ENCODE measurements at regions not wholly inside any gene's neighbourhood (a gene's known extent, or its start where the extent isn't known, plus 50 kb on each side); places are given as distances from the start of the nearest gene placed in this dataset.

GRCh38 chr4:20462426-20463175 lies 210.9 kb downstream of the SLIT2 start:
- H3K9me3 Mint-ChIP-seq (ENCODE audit: unreplicated experiment): no peaks in the 10 kb centered on the region
- no peak overlapping the region for H3K27ac Mint-ChIP-seq (ENCODE audit: unreplicated experiment)
- TF ChIP-seq CTCF (IDR thresholded peaks at IDR 0.05; ENCODE audit: partially characterized antibody, unreplicated experiment): no peak
- no peaks in the 10 kb centered on the region for H3K27me3 Mint-ChIP-seq (ENCODE audit: unreplicated experiment)
- H3K4me1 Mint-ChIP-seq (ENCODE audit: low read depth, unreplicated experiment): no peaks in the 10 kb centered on the region
- no peak overlapping the region for H3K4me3 Mint-ChIP-seq (ENCODE audit: unreplicated experiment)
- no peaks in the 10 kb centered on the region for H3K36me3 Mint-ChIP-seq (ENCODE audit: unreplicated experiment)
- DNase-seq: no peak

GRCh38 chr4:20463176-20463430 lies 211.4 kb downstream of the SLIT2 start:
- no peaks in the 10 kb centered on the region for H3K27me3 Mint-ChIP-seq (ENCODE audit: unreplicated experiment)
- H3K4me3 Mint-ChIP-seq (ENCODE audit: unreplicated experiment): no peak overlapping the region
- no peaks in the 10 kb centered on the region for H3K9me3 Mint-ChIP-seq (ENCODE audit: unreplicated experiment)
- no peak for DNase-seq
- H3K36me3 Mint-ChIP-seq (ENCODE audit: unreplicated experiment): no peaks in the 10 kb centered on the region
- no peaks in the 10 kb centered on the region for H3K4me1 Mint-ChIP-seq (ENCODE audit: low read depth, unreplicated experiment)
- TF ChIP-seq CTCF (IDR thresholded peaks at IDR 0.05; ENCODE audit: partially characterized antibody, unreplicated experiment): no peak
- H3K27ac Mint-ChIP-seq (ENCODE audit: unreplicated experiment): no peak overlapping the region

DNA sequence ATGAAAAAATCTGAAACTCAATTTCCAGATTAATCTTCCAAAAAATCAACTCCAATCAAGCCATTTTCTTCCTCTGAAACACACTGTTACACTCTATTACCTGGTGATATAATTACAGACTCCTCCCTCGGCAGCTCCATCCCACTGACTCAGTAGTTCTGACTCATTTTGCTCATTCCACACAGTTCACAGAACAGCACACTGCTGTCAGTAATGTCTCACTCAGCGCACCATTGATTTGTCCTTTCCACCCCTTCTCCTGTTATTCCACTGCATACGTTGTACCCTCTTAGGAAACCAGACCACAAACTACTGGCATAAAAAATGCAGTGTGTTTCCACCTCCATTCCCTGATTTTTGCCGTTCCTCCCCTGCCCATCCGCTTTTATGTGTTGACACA lies 212.7 kb downstream of the SLIT2 start:
- no peak for TF ChIP-seq CTCF (IDR thresholded peaks at IDR 0.05; ENCODE audit: partially characterized antibody, unreplicated experiment)
- Mint-ChIP-seq H3K27ac (ENCODE audit: unreplicated experiment) (no peak overlapping the region), H3K4me3 (ENCODE audit: unreplicated experiment) (no peak overlapping the region), H3K4me1 (ENCODE audit: low read depth, unreplicated experiment) (no peaks in the 10 kb centered on the region), H3K27me3 (ENCODE audit: unreplicated experiment) (no peaks in the 10 kb centered on the region), H3K36me3 (ENCODE audit: unreplicated experiment) (no peaks in the 10 kb centered on the region), H3K9me3 (ENCODE audit: unreplicated experiment) (no peaks in the 10 kb centered on the region)
- no peak for DNase-seq

GRCh38 chr4:20474119-20474518 lies 222.4 kb downstream of the SLIT2 start:
- Mint-ChIP-seq H3K4me3 (ENCODE audit: unreplicated experiment) (no peak overlapping the region), H3K27me3 (ENCODE audit: unreplicated experiment) (peaks cover 2% of the 10 kb centered on the region), H3K4me1 (ENCODE audit: low read depth, unreplicated experiment) (no peaks in the 10 kb centered on the region), H3K36me3 (ENCODE audit: unreplicated experiment) (no peaks in the 10 kb centered on the region), H3K9me3 (ENCODE audit: unreplicated experiment) (no peaks in the 10 kb centered on the region), H3K27ac (ENCODE audit: unreplicated experiment) (no peak overlapping the region)
- DNase-seq: no peak
- no peak for TF ChIP-seq CTCF (IDR thresholded peaks at IDR 0.05; ENCODE audit: partially characterized antibody, unreplicated experiment)

GRCh38 chr4:20478412-20478811 lies 221.8 kb upstream of the PACRGL start:
- no peak overlapping the region for H3K4me3 Mint-ChIP-seq (ENCODE audit: unreplicated experiment)
- peaks cover 5% of the 10 kb centered on the region for H3K4me1 Mint-ChIP-seq (ENCODE audit: low read depth, unreplicated experiment)
- H3K27ac Mint-ChIP-seq (ENCODE audit: unreplicated experiment): no peak overlapping the region
- H3K9me3 Mint-ChIP-seq (ENCODE audit: unreplicated experiment): no peaks in the 10 kb centered on the region
- H3K27me3 Mint-ChIP-seq (ENCODE audit: unreplicated experiment): no peaks in the 10 kb centered on the region
- H3K36me3 Mint-ChIP-seq (ENCODE audit: unreplicated experiment): no peaks in the 10 kb centered on the region
- DNase-seq: no peak
- no peak for TF ChIP-seq CTCF (IDR thresholded peaks at IDR 0.05; ENCODE audit: partially characterized antibody, unreplicated experiment)

All from glutamatergic neuron (in vitro differentiated cells).